ENCODE measurements at regions not wholly inside any gene's neighbourhood (a gene's known extent, or its start where the extent isn't known, plus 50 kb on each side); places are given as distances from the start of the nearest gene placed in this dataset.

DNA sequence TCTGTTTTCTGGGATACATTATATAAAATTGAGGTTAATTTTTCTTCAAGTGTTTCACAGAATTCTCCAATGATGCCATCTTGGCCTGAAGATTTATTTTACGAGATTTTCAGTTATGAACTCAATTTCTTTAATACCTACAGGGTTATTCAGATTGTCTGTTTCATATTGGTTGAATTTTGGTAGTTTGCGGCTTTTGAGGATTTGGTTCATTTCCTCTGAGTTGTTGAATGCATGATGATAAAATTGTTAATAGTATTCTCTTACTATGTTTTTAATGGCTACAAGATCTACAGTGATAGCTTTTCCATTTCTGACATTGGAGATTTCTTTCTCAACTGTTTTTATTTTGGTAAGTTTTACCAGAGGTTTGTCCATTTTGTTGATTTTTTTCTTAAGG is 63.9 kb upstream of the PTPRG start:
- H3K36me3 Mint-ChIP-seq: 0 out of 2 replicates have a peak, but pooled peaks cover under 1% of the 10 kb centered on the region
- ChIA-PET CTCF (no interaction called here), POLR2A (no interaction called here)
- DNase-seq (ENCODE audit: low spot score) (no peak), ATAC-seq (no peak)
- no peak overlapping the region for H3K27ac Mint-ChIP-seq
- no peak overlapping the region for H3K4me3 Mint-ChIP-seq
- TF ChIP-seq, protein P1, sequence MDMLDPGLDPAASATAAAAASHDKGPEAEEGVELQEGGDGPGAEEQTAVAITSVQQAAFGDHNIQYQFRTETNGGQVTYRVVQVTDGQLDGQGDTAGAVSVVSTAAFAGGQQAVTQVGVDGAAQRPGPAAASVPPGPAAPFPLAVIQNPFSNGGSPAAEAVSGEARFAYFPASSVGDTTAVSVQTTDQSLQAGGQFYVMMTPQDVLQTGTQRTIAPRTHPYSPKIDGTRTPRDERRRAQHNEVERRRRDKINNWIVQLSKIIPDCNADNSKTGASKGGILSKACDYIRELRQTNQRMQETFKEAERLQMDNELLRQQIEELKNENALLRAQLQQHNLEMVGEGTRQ (CRISPR knock-in tag; IDR thresholded peaks at IDR 0.05): no peak
- TF ChIP-seq SMAD3 (CRISPR knock-in tag; IDR thresholded peaks at IDR 0.05; ENCODE audit: borderline replicate concordance) (no peak), GTF2I (CRISPR knock-in tag; conservative IDR thresholded peaks at IDR 0.05) (no peak), CBFB (CRISPR knock-in tag; IDR thresholded peaks at IDR 0.05; ENCODE audit: low read depth) (no peak), ELF4 (CRISPR knock-in tag; IDR thresholded peaks at IDR 0.05; ENCODE audit: low read depth) (no peak), ZBTB43 (CRISPR knock-in tag; IDR thresholded peaks at IDR 0.05) (no peak), NFATC4 (CRISPR knock-in tag; IDR thresholded peaks at IDR 0.05) (no peak)
- peaks cover 23% of the 10 kb centered on the region for H3K9me3 Mint-ChIP-seq
- no peaks in the 10 kb centered on the region for H3K27me3 Mint-ChIP-seq (ENCODE audit: low read depth)
- H3K4me1 Mint-ChIP-seq: no peaks in the 10 kb centered on the region

DNA sequence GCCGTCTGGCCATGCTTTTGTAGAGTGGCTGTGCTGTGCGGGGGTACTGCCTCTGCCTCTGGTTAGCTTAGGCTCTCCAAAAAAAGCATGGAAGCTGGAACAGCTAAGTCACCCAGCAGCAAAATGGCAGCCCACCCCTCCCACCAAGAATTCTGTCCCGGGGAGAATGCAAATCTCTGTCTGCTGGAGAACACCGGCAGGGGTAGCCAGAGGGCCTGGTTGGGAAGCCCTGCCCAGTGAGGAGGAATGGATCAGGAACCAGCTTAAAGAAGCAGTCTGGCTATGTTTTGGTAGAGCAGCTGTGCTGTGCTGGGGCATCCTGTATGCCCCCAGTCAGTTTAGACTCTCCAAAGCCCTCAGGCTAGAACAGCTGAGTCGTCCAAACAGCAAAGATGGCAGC is 56.2 kb upstream of the PTPRG start:
- ATAC-seq: peak; percentile 85
- TF ChIP-seq ZBTB21 (CRISPR knock-in tag; IDR thresholded peaks at IDR 0.05; ENCODE audit: borderline replicate concordance) (no peak), ZNF232 (CRISPR knock-in tag; IDR thresholded peaks at IDR 0.05) (no peak), MYBL2 (CRISPR knock-in tag; IDR thresholded peaks at IDR 0.05) (no peak), TEAD4 (CRISPR knock-in tag; IDR thresholded peaks at IDR 0.05) (no peak), RORB (CRISPR knock-in tag; IDR thresholded peaks at IDR 0.05) (no peak)
- TF ChIP-seq, protein P2, sequence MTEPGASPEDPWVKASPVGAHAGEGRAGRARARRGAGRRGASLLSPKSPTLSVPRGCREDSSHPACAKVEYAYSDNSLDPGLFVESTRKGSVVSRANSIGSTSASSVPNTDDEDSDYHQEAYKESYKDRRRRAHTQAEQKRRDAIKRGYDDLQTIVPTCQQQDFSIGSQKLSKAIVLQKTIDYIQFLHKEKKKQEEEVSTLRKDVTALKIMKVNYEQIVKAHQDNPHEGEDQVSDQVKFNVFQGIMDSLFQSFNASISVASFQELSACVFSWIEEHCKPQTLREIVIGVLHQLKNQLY (CRISPR knock-in tag; IDR thresholded peaks at IDR 0.05): no peak
- CTCF ChIA-PET: interaction anchor here (1.2 to 1.6 kb wide), 3 partner anchors 9 to 683 kb away, joined by 3 to 10 read pairs (median 7); no protein-coding TSS in a partner anchor
- Mint-ChIP-seq H3K9me3 (peaks cover 23% of the 10 kb centered on the region), H3K27ac (no peak overlapping the region), H3K4me1 (no peaks in the 10 kb centered on the region), H3K27me3 (ENCODE audit: low read depth) (no peaks in the 10 kb centered on the region; the same call in 1 of the 2 replicates), H3K36me3 (0 out of 2 replicates have a peak, but pooled peaks cover 3% of the 10 kb centered on the region), H3K4me3 (no peak overlapping the region)
- POLR2A ChIA-PET: no interaction called here
- peak; percentile 19 for DNase-seq (ENCODE audit: low spot score)

GRCh38 chr3:61507946-61508345 is 53.4 kb upstream of the PTPRG start:
- POLR2A ChIA-PET: no interaction called here
- Mint-ChIP-seq H3K27ac (no peak overlapping the region), H3K4me3 (no peak overlapping the region), H3K9me3 (0 out of 2 replicates have a peak, but pooled peaks cover 5% of the 10 kb centered on the region), H3K4me1 (no peaks in the 10 kb centered on the region), H3K27me3 (ENCODE audit: low read depth) (no peaks in the 10 kb centered on the region; the same call in 1 of the 2 replicates), H3K36me3 (no peaks in the 10 kb centered on the region)
- CTCF ChIA-PET: interaction anchor here (1.2 kb wide), 1 partner anchor 22 kb away, joined by 4 read pairs; no protein-coding TSS in a partner anchor
- no peak for ATAC-seq
- no peak for DNase-seq (ENCODE audit: low spot score)
- TF ChIP-seq ZNF512 (CRISPR knock-in tag; IDR thresholded peaks at IDR 0.05; ENCODE audit: borderline replicate concordance) (no peak), GRHL2 (CRISPR knock-in tag; IDR thresholded peaks at IDR 0.05; ENCODE audit: insufficient replicate concordance, severe bottlenecking) (no peak), ZNF532 (CRISPR knock-in tag; IDR thresholded peaks at IDR 0.05; ENCODE audit: borderline replicate concordance) (no peak), GABPB1 (CRISPR knock-in tag; IDR thresholded peaks at IDR 0.05) (no peak), ZNF423 (CRISPR knock-in tag; IDR thresholded peaks at IDR 0.05) (no peak), KAT7 (CRISPR knock-in tag; IDR thresholded peaks at IDR 0.05; ENCODE audit: borderline replicate concordance) (no peak), TEAD4 (CRISPR knock-in tag; IDR thresholded peaks at IDR 0.05) (no peak), RELA (CRISPR knock-in tag; IDR thresholded peaks at IDR 0.05; ENCODE audit: borderline replicate concordance) (no peak)
- TF ChIP-seq, protein P1 (CRISPR knock-in tag; IDR thresholded peaks at IDR 0.05): no peak
- TF ChIP-seq, protein P3, sequence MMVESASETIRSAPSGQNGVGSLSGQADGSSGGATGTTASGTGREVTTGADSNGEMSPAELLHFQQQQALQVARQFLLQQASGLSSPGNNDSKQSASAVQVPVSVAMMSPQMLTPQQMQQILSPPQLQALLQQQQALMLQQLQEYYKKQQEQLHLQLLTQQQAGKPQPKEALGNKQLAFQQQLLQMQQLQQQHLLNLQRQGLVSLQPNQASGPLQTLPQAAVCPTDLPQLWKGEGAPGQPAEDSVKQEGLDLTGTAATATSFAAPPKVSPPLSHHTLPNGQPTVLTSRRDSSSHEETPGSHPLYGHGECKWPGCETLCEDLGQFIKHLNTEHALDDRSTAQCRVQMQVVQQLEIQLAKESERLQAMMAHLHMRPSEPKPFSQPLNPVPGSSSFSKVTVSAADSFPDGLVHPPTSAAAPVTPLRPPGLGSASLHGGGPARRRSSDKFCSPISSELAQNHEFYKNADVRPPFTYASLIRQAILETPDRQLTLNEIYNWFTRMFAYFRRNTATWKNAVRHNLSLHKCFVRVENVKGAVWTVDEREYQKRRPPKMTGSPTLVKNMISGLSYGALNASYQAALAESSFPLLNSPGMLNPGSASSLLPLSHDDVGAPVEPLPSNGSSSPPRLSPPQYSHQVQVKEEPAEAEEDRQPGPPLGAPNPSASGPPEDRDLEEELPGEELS (CRISPR knock-in tag; IDR thresholded peaks at IDR 0.05): no peak
